ENCODE measurements at regions not wholly inside any gene's neighbourhood (a gene's known extent, or its start where the extent isn't known, plus 50 kb on each side); places are given as distances from the start of the nearest gene placed in this dataset.
A peak's percentile ranks its signal among the peaks of the same experiment; 100 is the strongest.

DNA sequence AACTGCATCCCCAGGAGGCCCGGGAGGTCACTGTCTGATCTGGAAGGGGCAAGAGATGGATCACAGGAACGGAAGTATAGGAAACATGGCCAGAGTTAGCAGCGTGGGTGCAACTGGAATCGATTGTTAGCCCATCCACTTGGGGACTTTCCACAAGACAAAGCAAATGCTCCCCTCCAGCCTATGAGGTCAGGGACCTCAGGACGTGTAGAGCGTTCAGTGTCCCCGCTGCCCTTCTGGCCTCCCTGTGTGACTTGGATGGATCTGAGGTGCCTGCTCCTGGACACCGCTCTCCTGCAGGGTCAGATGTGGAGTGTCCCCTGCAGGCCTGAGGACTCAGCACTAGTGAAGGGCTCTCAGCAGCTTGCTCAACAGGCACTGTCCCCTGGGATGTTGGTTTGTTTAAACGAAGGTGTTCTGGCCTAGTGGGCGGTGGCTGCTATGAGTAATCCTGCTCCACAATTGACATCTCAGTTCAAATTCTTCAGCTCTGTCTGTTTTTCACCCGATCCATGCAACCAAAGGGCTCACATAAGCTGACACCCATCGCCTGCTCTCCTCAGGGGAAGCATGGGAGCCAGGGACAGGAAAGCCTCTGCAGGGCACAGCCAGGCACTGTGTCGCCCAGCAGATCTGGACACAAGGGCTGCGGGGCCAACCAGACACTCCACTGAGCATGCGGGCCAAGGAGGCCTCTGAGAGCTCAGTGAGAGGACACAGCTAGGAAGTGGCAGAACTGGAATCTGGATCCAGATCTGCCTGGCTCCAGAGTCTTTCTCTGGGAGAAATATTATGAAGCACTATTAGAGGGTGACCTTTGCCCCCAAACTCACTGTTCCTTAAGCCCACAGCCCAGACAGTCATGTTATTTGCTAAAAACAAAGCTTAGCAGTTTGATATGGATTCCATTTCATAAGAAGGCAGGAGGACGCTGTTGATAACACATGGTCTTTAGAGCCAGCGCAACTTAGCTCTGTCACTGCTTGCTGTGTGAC is 78.5 kb downstream of the RHOB start:
- no peak for TF ChIP-seq ZNF76 (tag by site-specific recombination; IDR thresholded peaks at IDR 0.05; ENCODE audit: borderline replicate concordance, low read depth)
- TF ChIP-seq SCRT2 (tag by site-specific recombination; IDR thresholded peaks at IDR 0.05) = peak; percentile 78
- peak; percentile 31; the same call in 1 of the 2 replicates for TF ChIP-seq ZFHX2 (tag by site-specific recombination; conservative IDR thresholded peaks at IDR 0.05)
- peak; percentile 87 for TF ChIP-seq ZIC2 (tag by site-specific recombination; IDR thresholded peaks at IDR 0.05)
- TF ChIP-seq ZNF600 (tag by site-specific recombination; IDR thresholded peaks at IDR 0.05) = peak; percentile 73
- 0 out of 2 replicates have a peak, but pooled peaks have one; percentile 28 for TF ChIP-seq KLF1 (tag by site-specific recombination; IDR thresholded peaks at IDR 0.05)
- TF ChIP-seq ZBTB11 (tag by site-specific recombination; conservative IDR thresholded peaks at IDR 0.05; ENCODE audit: low read depth) = no peak
- no peak overlapping the region for H3K4me3 ChIP-seq (ENCODE audit: low read depth, low read length)
- H3K9me3 ChIP-seq (ENCODE audit: control insufficient read depth, insufficient read depth, low read depth, low read length) = no peaks in the 10 kb centered on the region
- H3K36me3 ChIP-seq (ENCODE audit: control insufficient read depth in 2 of 2, insufficient read depth in 1 of 2, low read length in 2 of 2) = no peaks in the 10 kb centered on the region
- H3K27ac ChIP-seq (ENCODE audit: extremely low read depth, low read depth, low read length) = no peak overlapping the region
- CTCF ChIA-PET = interaction anchor here (0.6 to 1.7 kb wide), 5 partner anchors 9 to 117 kb away, joined by 3 to 6 read pairs (median 4); no protein-coding TSS in a partner anchor
- H3K4me1 ChIP-seq (ENCODE audit: control insufficient read depth, insufficient read depth, low read length) = no peaks in the 10 kb centered on the region
- POLR2A ChIA-PET = interaction anchor here (1.5 to 4.3 kb wide), 2 partner anchors 9 to 78 kb away, joined by 3 to 26 read pairs; partner anchors contain the start of gene RHOB

- ChIA-PET POLR2A (interaction anchor here (1.3 to 4.3 kb wide), 3 partner anchors 10 to 79 kb away, joined by 3 to 26 read pairs (median 4); partner anchors contain the start of gene RHOB), CTCF (interaction anchor here (0.6 to 1.7 kb wide), 5 partner anchors 9 to 1467 kb away, joined by 3 to 6 read pairs (median 4); no protein-coding TSS in a partner anchor)
- H3K4me3 ChIP-seq (ENCODE audit: low read depth, low read length) = no peak overlapping the region
These were observed 79.3 kb downstream of the RHOB start for GRCh38 chr2:20526160-20526559.

More at GRCh38 chr2:20526160-20526559, 79.3 kb downstream of the RHOB start:
- H3K4me1 ChIP-seq (ENCODE audit: control insufficient read depth, insufficient read depth, low read length) = no peaks in the 10 kb centered on the region
- H3K9me3 ChIP-seq (ENCODE audit: control insufficient read depth, insufficient read depth, low read depth, low read length) = no peaks in the 10 kb centered on the region
- H3K27ac ChIP-seq (ENCODE audit: extremely low read depth, low read depth, low read length) = no peak overlapping the region
- TF ChIP-seq ZSCAN16 (tag by site-specific recombination; IDR thresholded peaks at IDR 0.05) = no peak
- no peak for TF ChIP-seq ZNF558 (tag by site-specific recombination; IDR thresholded peaks at IDR 0.05)
- no peak for TF ChIP-seq ZNF629 (tag by site-specific recombination; IDR thresholded peaks at IDR 0.05)
- TF ChIP-seq SCRT2 (tag by site-specific recombination; IDR thresholded peaks at IDR 0.05) = no peak
- no peak for TF ChIP-seq OVOL3 (tag by site-specific recombination; IDR thresholded peaks at IDR 0.05)
- TF ChIP-seq MEIS1 (CRISPR knock-in tag; IDR thresholded peaks at IDR 0.05; ENCODE audit: borderline replicate concordance) = no peak
- TF ChIP-seq CTCF (tag by site-specific recombination; IDR thresholded peaks at IDR 0.05) = no peak
- TF ChIP-seq ZNF114 (tag by site-specific recombination; IDR thresholded peaks at IDR 0.05) = no peak
- TF ChIP-seq ZNF26 (tag by site-specific recombination; IDR thresholded peaks at IDR 0.05) = no peak
- TF ChIP-seq GFI1B (tag by site-specific recombination; IDR thresholded peaks at IDR 0.05) = no peak
- no peaks in the 10 kb centered on the region for H3K36me3 ChIP-seq (ENCODE audit: control insufficient read depth in 2 of 2, insufficient read depth in 1 of 2, low read length in 2 of 2)

Data from HEK293 (cell line).